ENCODE measurements at regions not wholly inside any gene's neighbourhood (a gene's known extent, or its start where the extent isn't known, plus 50 kb on each side); places are given as distances from the start of the nearest gene placed in this dataset.

GRCh38 chr7:1343551-1343950 lies 110.9 kb downstream of the UNCX start:
- Mint-ChIP-seq H3K27ac (ENCODE audit: unreplicated experiment) (no peak overlapping the region), H3K4me3 (ENCODE audit: unreplicated experiment) (no peak overlapping the region), H3K9me3 (ENCODE audit: unreplicated experiment) (no peaks in the 10 kb centered on the region), H3K36me3 (ENCODE audit: unreplicated experiment) (no peaks in the 10 kb centered on the region), H3K27me3 (ENCODE audit: unreplicated experiment) (peaks cover 10% of the 10 kb centered on the region), H3K4me1 (ENCODE audit: unreplicated experiment) (no peaks in the 10 kb centered on the region)
- no peak for DNase-seq (ENCODE audit: extremely low spot score, unreplicated experiment)
- no peak for TF ChIP-seq CTCF (IDR thresholded peaks at IDR 0.05)

GRCh38 chr7:1344421-1344820 lies 111.7 kb downstream of the UNCX start:
- no peak for DNase-seq (ENCODE audit: extremely low spot score, unreplicated experiment)
- Mint-ChIP-seq H3K4me1 (ENCODE audit: unreplicated experiment) (no peaks in the 10 kb centered on the region), H3K27me3 (ENCODE audit: unreplicated experiment) (peaks cover 9% of the 10 kb centered on the region), H3K4me3 (ENCODE audit: unreplicated experiment) (no peak overlapping the region), H3K27ac (ENCODE audit: unreplicated experiment) (no peak overlapping the region), H3K36me3 (ENCODE audit: unreplicated experiment) (no peaks in the 10 kb centered on the region), H3K9me3 (ENCODE audit: unreplicated experiment) (no peaks in the 10 kb centered on the region)
- TF ChIP-seq CTCF (IDR thresholded peaks at IDR 0.05): no peak

- Mint-ChIP-seq H3K36me3 (ENCODE audit: unreplicated experiment) (no peaks in the 10 kb centered on the region), H3K9me3 (ENCODE audit: unreplicated experiment) (no peaks in the 10 kb centered on the region), H3K4me3 (ENCODE audit: unreplicated experiment) (no peak overlapping the region), H3K27me3 (ENCODE audit: unreplicated experiment) (peaks cover 7% of the 10 kb centered on the region), H3K4me1 (ENCODE audit: unreplicated experiment) (no peaks in the 10 kb centered on the region), H3K27ac (ENCODE audit: unreplicated experiment) (no peak overlapping the region)
- DNase-seq (ENCODE audit: extremely low spot score, unreplicated experiment): no peak
- TF ChIP-seq CTCF (IDR thresholded peaks at IDR 0.05): no peak
Observed at GRCh38 chr7:1344981-1345701, 112.5 kb downstream of the UNCX start.

GRCh38 chr7:1345796-1346755 lies 113.2 kb downstream of the MICALL2 start:
- peaks cover 15% of the 10 kb centered on the region for H3K27me3 Mint-ChIP-seq (ENCODE audit: unreplicated experiment)
- DNase-seq (ENCODE audit: extremely low spot score, unreplicated experiment): no peak
- no peak overlapping the region for H3K27ac Mint-ChIP-seq (ENCODE audit: unreplicated experiment)
- TF ChIP-seq CTCF (IDR thresholded peaks at IDR 0.05): no peak
- H3K9me3 Mint-ChIP-seq (ENCODE audit: unreplicated experiment): no peaks in the 10 kb centered on the region
- H3K4me3 Mint-ChIP-seq (ENCODE audit: unreplicated experiment): no peak overlapping the region
- H3K4me1 Mint-ChIP-seq (ENCODE audit: unreplicated experiment): no peaks in the 10 kb centered on the region
- no peaks in the 10 kb centered on the region for H3K36me3 Mint-ChIP-seq (ENCODE audit: unreplicated experiment)

GRCh38 chr7:1346851-1347250 lies 112.4 kb downstream of the MICALL2 start:
- no peaks in the 10 kb centered on the region for H3K36me3 Mint-ChIP-seq (ENCODE audit: unreplicated experiment)
- no peak overlapping the region for H3K4me3 Mint-ChIP-seq (ENCODE audit: unreplicated experiment)
- H3K9me3 Mint-ChIP-seq (ENCODE audit: unreplicated experiment): no peaks in the 10 kb centered on the region
- H3K27ac Mint-ChIP-seq (ENCODE audit: unreplicated experiment): no peak overlapping the region
- H3K4me1 Mint-ChIP-seq (ENCODE audit: unreplicated experiment): no peaks in the 10 kb centered on the region
- no peak for TF ChIP-seq CTCF (IDR thresholded peaks at IDR 0.05)
- no peak for DNase-seq (ENCODE audit: extremely low spot score, unreplicated experiment)
- H3K27me3 Mint-ChIP-seq (ENCODE audit: unreplicated experiment): peaks cover 17% of the 10 kb centered on the region

Data from osteocyte (in vitro differentiated cells).